GM12865 (cell line): ENCODE measurements at regions not wholly inside any gene's neighbourhood (a gene's known extent, or its start where the extent isn't known, plus 50 kb on each side); places are given as distances from the start of the nearest gene placed in this dataset.

ENCODE experiments used
- DNase-seq: peaks from one replicate; pipeline ENCODE4 v3.0.0; 2010; ENCODE audit warnings: low read depth
- H3K4me3 ChIP-seq: 2 replicates; pipeline ENCODE4 v1.5.1; 2011; ENCODE audit warnings: mild to moderate bottlenecking, low read depth, low read length, control low read depth
- TF ChIP-seq, protein P1 (sequence below): IDR thresholded peaks from 2 replicates; pipeline ENCODE4 v1.5.1; 2011; ENCODE audit warnings: low read length, control low read depth, low read depth, inconsistent platforms; ENCODE audit not compliant: insufficient read depth; ENCODE audit errors: missing control alignments

- no peak overlapping the region for H3K4me3 ChIP-seq
- DNase-seq, result no peak
- TF ChIP-seq, protein P1, sequence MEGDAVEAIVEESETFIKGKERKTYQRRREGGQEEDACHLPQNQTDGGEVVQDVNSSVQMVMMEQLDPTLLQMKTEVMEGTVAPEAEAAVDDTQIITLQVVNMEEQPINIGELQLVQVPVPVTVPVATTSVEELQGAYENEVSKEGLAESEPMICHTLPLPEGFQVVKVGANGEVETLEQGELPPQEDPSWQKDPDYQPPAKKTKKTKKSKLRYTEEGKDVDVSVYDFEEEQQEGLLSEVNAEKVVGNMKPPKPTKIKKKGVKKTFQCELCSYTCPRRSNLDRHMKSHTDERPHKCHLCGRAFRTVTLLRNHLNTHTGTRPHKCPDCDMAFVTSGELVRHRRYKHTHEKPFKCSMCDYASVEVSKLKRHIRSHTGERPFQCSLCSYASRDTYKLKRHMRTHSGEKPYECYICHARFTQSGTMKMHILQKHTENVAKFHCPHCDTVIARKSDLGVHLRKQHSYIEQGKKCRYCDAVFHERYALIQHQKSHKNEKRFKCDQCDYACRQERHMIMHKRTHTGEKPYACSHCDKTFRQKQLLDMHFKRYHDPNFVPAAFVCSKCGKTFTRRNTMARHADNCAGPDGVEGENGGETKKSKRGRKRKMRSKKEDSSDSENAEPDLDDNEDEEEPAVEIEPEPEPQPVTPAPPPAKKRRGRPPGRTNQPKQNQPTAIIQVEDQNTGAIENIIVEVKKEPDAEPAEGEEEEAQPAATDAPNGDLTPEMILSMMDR, result no peak
Observed at GRCh38 chr6:90375681-90376439, 79.2 kb upstream of the BACH2 start.

GRCh38 chr6:90374201-90374600 is 77.6 kb upstream of the BACH2 start:
- no peak overlapping the region for H3K4me3 ChIP-seq
- no peak for DNase-seq
- TF ChIP-seq, protein P1, result no peak

DNA sequence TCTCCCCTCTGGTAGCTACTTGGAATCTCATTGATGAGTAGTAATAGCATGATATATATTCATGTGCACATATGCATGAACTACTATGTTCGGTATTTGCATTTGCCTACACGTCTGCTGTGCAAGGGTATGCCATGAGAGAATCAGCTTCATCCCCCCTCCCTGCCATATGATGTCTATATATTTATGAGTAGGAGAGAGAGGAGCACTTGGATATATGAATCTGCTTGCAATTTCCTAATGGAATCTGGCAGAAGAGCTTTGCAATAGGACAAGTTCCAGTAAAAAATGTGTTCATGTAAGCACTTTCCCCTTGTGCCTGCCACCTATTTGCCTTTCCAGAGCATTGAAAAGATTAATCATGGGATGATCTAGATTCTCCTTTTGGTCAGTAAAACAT is 76.2 kb upstream of the BACH2 start:
- no peak overlapping the region for H3K4me3 ChIP-seq
- no peak for DNase-seq
- TF ChIP-seq, protein P1, result no peak

DNA sequence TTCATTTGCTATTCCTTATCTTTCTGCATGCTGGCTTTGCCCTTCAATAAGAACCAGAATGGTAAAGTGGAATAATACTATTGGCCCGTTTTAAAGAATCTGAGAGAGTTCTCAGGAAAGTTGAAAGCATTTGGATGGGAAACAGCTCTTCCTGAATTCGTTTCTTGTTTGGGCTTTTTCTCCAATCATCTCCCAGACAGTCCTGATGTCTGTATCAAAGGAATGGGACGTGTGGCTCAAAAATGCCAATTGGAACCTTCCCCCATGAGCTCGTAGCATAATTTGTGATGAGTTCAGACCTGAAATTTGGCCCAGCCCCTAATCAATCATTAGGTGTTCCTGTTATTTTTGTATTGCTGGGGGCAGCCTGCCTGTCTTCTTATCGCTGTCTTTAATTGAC is 75.8 kb upstream of the BACH2 start:
- TF ChIP-seq, protein P1, result no peak
- no peak for DNase-seq
- no peak overlapping the region for H3K4me3 ChIP-seq

DNA sequence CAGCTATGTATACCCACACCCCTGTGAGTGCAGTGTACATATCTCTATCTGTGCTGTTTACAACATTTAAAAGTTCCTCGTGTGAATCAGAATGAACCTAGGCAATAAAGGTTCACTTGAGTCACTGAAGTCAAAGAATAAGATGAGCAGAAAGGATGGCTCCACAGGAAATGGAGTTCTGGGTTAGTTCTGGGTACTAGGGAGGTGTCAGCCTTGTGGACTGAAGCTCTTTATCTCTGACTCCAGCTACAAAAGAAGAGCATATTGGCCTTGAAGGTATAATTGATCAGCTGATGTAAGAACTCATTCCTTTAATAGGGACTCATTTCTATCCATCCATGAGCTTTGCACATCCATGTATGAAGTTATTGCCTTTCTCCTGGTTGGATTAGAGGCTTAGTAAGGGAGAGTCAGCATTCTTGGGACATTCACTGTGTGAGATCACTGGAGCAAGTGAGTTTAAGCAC is 73.9 kb upstream of the BACH2 start:
- H3K4me3 ChIP-seq, result no peak overlapping the region
- no peak for DNase-seq
- TF ChIP-seq, protein P1, result no peak

- TF ChIP-seq, protein P1, result no peak
- H3K4me3 ChIP-seq, result no peak overlapping the region
- no peak for DNase-seq
Observed at GRCh38 chr6:90369651-90370050, 73.0 kb upstream of the BACH2 start.
